Stimulated activated naive CD8-positive, alpha-beta T cell treated with anti-CD3 and anti-CD28 coated beads, Interleukin-15, Interleukin-2, amounts not matched to agents 100 ng/mL and 50 ng/mL, for 24 hours (primary cell): ENCODE measurements at regions not wholly inside any gene's neighbourhood (a gene's known extent, or its start where the extent isn't known, plus 50 kb on each side); places are given as distances from the start of the nearest gene placed in this dataset.

Experiments
- H3K27ac Mint-ChIP-seq: one replicate; pipeline ENCODE4 v1.8.0; 2021; ENCODE audit warnings: mild to moderate bottlenecking, mixed read lengths
- H3K27me3 Mint-ChIP-seq: one replicate; pipeline ENCODE4 v1.8.0; 2021; ENCODE audit warnings: mixed read lengths
- H3K36me3 Mint-ChIP-seq: one replicate; pipeline ENCODE4 v1.8.0; 2021; ENCODE audit warnings: low read depth, mixed read lengths
- H3K4me1 Mint-ChIP-seq: one replicate; pipeline ENCODE4 v1.8.0; 2021; ENCODE audit warnings: low read depth, mixed read lengths
- H3K4me3 Mint-ChIP-seq: one replicate; pipeline ENCODE4 v1.8.0; 2021; ENCODE audit warnings: mild to moderate bottlenecking, mixed read lengths
- H3K9me3 Mint-ChIP-seq: one replicate; pipeline ENCODE4 v1.8.0; 2021; ENCODE audit warnings: mixed read lengths

- peaks cover 89% of the 10 kb centered on the region for H3K4me1 Mint-ChIP-seq
- H3K27me3 Mint-ChIP-seq, result no peaks in the 10 kb centered on the region
- H3K4me3 Mint-ChIP-seq, result no peak overlapping the region
- H3K36me3 Mint-ChIP-seq, result peaks cover 17% of the 10 kb centered on the region
- no peaks in the 10 kb centered on the region for H3K9me3 Mint-ChIP-seq
- H3K27ac Mint-ChIP-seq, result peak overlapping the region; percentile 70
These were observed 237.6 kb upstream of the CRY1 start for GRCh38 chr12:107330831-107331431.

- peak overlapping the region; percentile 70 for H3K27ac Mint-ChIP-seq
- H3K36me3 Mint-ChIP-seq, result peaks cover 22% of the 10 kb centered on the region
- H3K27me3 Mint-ChIP-seq, result no peaks in the 10 kb centered on the region
- H3K4me1 Mint-ChIP-seq, result peaks cover 90% of the 10 kb centered on the region
- H3K9me3 Mint-ChIP-seq, result no peaks in the 10 kb centered on the region
- H3K4me3 Mint-ChIP-seq, result no peak overlapping the region
These were observed 238.1 kb upstream of the CRY1 start for GRCh38 chr12:107331471-107331870.

DNA sequence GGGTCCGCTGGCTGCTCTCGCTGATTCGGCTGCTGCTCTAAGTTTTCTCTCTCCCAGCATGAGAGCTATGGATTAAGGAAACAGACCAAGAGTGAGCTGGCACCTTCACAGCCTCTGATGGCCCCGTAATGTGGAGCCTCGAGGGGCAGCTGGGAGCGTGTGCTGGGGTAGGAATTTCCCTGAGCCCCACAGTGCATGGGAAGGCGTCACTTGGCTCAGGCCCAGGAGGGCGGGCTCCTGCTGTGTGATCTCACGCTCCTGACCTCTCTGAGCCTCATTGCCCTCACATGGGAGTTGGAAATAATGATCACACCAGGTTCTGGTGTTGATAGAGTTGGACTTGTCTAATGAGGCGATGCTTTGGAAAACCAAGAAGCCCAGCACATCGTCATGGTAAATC, 238.6 kb upstream of the CRY1 start:
- Mint-ChIP-seq H3K4me1 (peaks cover 90% of the 10 kb centered on the region), H3K27ac (peak overlapping the region; percentile 83), H3K27me3 (no peaks in the 10 kb centered on the region), H3K36me3 (peaks cover 22% of the 10 kb centered on the region), H3K9me3 (no peaks in the 10 kb centered on the region), H3K4me3 (no peak overlapping the region)

- peak overlapping the region; percentile 83 for H3K27ac Mint-ChIP-seq
- H3K9me3 Mint-ChIP-seq, result no peaks in the 10 kb centered on the region
- no peaks in the 10 kb centered on the region for H3K27me3 Mint-ChIP-seq
- H3K4me1 Mint-ChIP-seq, result peaks cover 90% of the 10 kb centered on the region
- H3K4me3 Mint-ChIP-seq, result no peak overlapping the region
- peaks cover 22% of the 10 kb centered on the region for H3K36me3 Mint-ChIP-seq
These were observed 239.4 kb upstream of the CRY1 start for GRCh38 chr12:107332743-107333142.

GRCh38 chr12:107335802-107336570, 242.6 kb upstream of the CRY1 start:
- Mint-ChIP-seq H3K9me3 (no peaks in the 10 kb centered on the region), H3K27ac (peak overlapping the region; percentile 4), H3K4me1 (peaks cover 68% of the 10 kb centered on the region), H3K36me3 (peaks cover 18% of the 10 kb centered on the region), H3K4me3 (no peak overlapping the region), H3K27me3 (no peaks in the 10 kb centered on the region)

DNA sequence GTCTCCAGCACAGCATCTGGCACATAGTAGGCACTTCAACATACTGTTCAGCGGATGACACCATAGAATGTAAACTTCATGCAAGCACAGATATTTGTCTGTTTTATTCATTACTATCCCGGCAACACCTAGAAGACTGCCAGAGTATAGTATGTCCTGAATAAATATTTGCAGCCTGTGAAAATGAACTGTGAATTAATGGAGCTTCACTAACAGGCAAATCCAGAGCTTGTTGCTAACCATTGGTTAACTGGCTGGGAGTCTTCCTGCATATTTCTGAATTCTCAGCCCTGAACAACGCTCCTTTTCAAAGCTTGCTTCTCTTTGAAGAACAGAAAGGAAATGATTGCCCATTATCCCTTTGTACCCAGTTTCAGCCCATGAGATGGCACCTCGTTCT, 243.3 kb upstream of the CRY1 start:
- Mint-ChIP-seq H3K36me3 (peaks cover 25% of the 10 kb centered on the region), H3K27me3 (no peaks in the 10 kb centered on the region), H3K27ac (peak overlapping the region; percentile 82), H3K4me3 (no peak overlapping the region), H3K9me3 (no peaks in the 10 kb centered on the region), H3K4me1 (peaks cover 61% of the 10 kb centered on the region)

DNA sequence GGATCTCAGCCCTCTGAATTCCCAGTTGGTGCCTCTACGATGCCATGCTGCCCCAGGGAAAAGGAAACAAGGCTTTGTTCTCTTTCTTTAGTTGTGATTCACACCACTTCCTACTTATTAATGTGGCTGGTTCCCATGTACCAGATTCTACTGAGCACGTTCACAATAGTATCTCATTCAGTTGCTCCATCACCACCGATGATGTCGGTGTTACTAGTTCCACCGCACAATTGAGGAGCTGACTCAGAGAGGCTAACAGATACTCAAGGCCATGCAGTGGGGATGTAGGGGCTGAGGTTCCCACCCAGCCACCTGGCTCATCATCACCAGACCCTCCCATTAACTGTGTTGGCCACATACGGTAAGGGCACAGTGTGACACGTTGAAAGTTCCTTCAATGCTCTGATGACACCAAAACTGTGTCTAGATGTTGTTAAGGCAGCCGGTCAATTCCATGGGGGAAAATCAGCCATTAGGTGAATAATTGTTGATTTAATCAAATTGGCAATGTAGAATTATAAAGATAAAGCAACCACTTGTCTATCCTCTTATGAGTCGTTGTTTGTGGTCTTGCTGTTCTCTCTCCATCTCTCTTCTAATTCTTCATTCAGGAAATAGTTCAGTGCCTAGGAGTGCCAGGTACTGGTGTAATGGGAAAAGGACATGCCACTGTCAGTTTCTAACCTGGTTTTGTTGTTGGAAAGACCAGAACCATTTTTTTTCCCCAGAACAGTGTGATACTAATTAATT, 244.2 kb upstream of the CRY1 start:
- Mint-ChIP-seq H3K36me3 (peaks cover 28% of the 10 kb centered on the region), H3K4me1 (peaks cover 52% of the 10 kb centered on the region), H3K4me3 (peak overlapping the region; percentile 0), H3K9me3 (no peaks in the 10 kb centered on the region), H3K27me3 (no peaks in the 10 kb centered on the region), H3K27ac (peak overlapping the region; percentile 82)

GRCh38 chr12:107339487-107339886, 246.1 kb upstream of the CRY1 start:
- peaks cover 40% of the 10 kb centered on the region for H3K4me1 Mint-ChIP-seq
- peaks cover 22% of the 10 kb centered on the region for H3K36me3 Mint-ChIP-seq
- H3K9me3 Mint-ChIP-seq, result peaks cover 6% of the 10 kb centered on the region
- no peak overlapping the region for H3K27ac Mint-ChIP-seq
- no peaks in the 10 kb centered on the region for H3K27me3 Mint-ChIP-seq
- H3K4me3 Mint-ChIP-seq, result no peak overlapping the region

DNA sequence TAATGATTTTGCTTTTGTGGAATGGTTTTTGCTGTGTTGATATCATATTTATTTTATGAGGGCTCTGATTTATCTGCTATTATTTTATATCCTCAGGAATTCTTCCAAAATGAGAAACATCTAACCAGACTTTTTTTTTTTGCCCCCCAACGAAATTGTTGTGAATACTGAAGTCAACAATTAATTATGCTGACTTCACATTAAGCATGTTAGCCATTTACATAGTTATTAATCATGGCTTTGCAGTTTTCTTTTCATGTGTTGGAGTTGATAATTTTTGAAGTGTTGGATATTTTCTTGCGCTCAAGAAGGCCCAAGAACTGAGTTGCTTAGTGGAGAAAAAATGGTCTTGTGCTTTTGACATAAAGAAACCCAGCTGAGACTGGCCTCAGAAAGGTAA, 246.6 kb upstream of the CRY1 start:
- peaks cover 44% of the 10 kb centered on the region for H3K4me1 Mint-ChIP-seq
- no peaks in the 10 kb centered on the region for H3K27me3 Mint-ChIP-seq
- H3K36me3 Mint-ChIP-seq, result peaks cover 20% of the 10 kb centered on the region
- H3K27ac Mint-ChIP-seq, result no peak overlapping the region
- peaks cover 6% of the 10 kb centered on the region for H3K9me3 Mint-ChIP-seq
- H3K4me3 Mint-ChIP-seq, result no peak overlapping the region

DNA sequence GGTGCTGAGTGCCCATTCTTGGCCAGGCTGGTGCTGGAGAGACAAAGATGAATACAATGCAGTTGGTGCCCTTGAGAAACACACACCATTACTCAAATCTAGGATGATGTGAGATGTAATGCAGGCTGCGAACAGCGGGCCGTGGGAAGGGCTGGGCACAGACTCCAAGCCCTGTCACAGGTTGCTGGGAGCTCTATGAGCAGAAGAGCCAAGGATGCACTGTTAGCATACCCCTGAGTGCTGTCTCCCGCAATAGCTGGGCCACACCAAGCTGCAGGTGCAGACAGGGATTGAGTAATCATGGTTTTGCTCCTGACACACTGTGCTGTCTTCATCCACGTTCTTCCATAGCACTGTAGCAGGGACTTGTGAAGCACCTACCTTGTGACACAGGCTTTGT, 247.5 kb upstream of the CRY1 start:
- Mint-ChIP-seq H3K4me1 (peaks cover 51% of the 10 kb centered on the region), H3K36me3 (peaks cover 15% of the 10 kb centered on the region), H3K4me3 (no peak overlapping the region), H3K27ac (no peak overlapping the region), H3K9me3 (peaks cover 6% of the 10 kb centered on the region), H3K27me3 (no peaks in the 10 kb centered on the region)

GRCh38 chr12:107344035-107344808, 250.9 kb upstream of the CRY1 start:
- Mint-ChIP-seq H3K4me1 (peaks cover 40% of the 10 kb centered on the region), H3K27ac (no peak overlapping the region), H3K36me3 (peaks cover 21% of the 10 kb centered on the region), H3K27me3 (no peaks in the 10 kb centered on the region), H3K9me3 (peaks cover 13% of the 10 kb centered on the region), H3K4me3 (no peak overlapping the region)

- no peak overlapping the region for H3K4me3 Mint-ChIP-seq
- H3K27me3 Mint-ChIP-seq, result no peaks in the 10 kb centered on the region
- peaks cover 12% of the 10 kb centered on the region for H3K36me3 Mint-ChIP-seq
- peaks cover 13% of the 10 kb centered on the region for H3K9me3 Mint-ChIP-seq
- no peak overlapping the region for H3K27ac Mint-ChIP-seq
- peaks cover 57% of the 10 kb centered on the region for H3K4me1 Mint-ChIP-seq
These were observed 253.9 kb upstream of the CRY1 start for GRCh38 chr12:107347261-107347660.

DNA sequence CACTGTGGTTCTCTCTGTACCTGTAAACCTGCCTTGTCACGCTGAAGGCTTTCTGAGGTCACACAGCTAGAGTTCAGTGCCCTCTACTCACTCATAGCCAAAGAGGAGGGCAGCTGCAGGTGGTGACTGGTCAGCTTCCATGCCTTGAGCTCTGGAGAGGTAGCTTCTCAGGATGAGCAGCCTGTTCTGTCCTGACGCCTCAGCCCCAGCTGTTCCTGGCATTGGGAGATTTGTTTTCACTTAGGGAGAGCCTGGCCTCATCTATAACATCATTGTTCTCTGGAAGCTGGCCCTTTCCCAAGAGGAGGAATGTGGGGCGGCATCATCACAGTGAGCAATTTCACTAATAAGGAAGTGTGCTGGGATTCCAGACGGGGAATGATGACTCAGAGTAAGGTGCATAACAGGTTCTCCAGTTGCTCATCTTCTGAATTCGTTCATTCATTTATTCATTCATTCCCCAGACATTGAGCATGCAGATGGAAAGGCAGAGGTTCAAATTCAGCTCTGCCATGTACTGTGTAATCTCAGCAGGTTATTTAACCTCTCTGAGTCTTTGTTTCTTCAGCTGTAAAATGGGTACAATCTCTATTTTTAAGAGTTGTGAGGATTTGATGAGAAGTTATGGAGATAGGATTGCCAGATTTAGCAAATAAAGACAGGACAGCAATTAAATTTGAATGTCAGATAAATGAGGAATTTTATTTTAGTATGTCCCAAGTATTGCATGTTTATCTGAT, 255.8 kb upstream of the CRY1 start:
- H3K36me3 Mint-ChIP-seq, result peaks cover 19% of the 10 kb centered on the region
- no peak overlapping the region for H3K27ac Mint-ChIP-seq
- no peak overlapping the region for H3K4me3 Mint-ChIP-seq
- peaks cover 10% of the 10 kb centered on the region for H3K9me3 Mint-ChIP-seq
- no peaks in the 10 kb centered on the region for H3K27me3 Mint-ChIP-seq
- H3K4me1 Mint-ChIP-seq, result peaks cover 72% of the 10 kb centered on the region

DNA sequence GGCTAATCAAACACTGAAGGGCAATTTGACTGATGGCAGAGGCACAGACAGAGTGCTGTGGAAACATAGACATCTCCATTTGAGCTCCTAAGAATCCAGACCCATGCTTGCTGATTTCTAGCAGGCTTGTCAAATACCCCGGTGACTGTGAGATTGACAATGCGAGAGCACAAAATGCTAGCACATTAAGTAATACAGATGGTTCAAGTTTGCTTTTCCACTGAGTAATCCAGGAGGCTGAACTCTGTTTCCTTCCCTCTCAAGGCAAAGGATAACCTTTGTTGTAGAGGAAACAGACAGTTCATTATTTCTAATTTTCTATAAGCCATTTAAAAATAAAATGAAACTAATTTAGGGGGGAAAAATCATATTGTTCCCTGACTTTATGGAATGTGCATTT, 256.5 kb upstream of the CRY1 start:
- H3K27me3 Mint-ChIP-seq, result no peaks in the 10 kb centered on the region
- peaks cover 71% of the 10 kb centered on the region for H3K4me1 Mint-ChIP-seq
- H3K9me3 Mint-ChIP-seq, result peaks cover 12% of the 10 kb centered on the region

More for the DNA sequence above, 256.5 kb upstream of the CRY1 start:
- Mint-ChIP-seq H3K4me3 (no peak overlapping the region), H3K27ac (no peak overlapping the region), H3K36me3 (peaks cover 20% of the 10 kb centered on the region)
